ENCODE measurements at regions not wholly inside any gene's neighbourhood (a gene's known extent, or its start where the extent isn't known, plus 50 kb on each side); places are given as distances from the start of the nearest gene placed in this dataset.

DNA sequence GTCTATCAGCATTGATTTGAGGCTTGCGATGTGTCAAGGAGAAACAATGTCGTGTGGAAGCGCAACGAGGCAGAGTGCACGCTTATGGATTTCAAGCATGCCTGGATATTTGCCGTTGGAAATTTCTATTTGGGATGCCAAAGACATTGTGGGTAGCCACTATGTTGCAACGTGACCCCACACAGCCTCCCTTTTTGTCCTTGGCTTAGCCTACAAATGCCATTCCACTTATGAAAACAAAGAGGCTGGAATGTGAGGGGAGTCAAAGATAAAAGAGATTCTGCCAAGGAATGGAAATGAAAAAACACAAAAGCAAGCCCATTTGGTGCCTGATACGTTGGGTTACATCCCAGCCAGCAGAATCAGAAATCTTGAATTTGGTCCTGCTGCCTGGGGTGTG, 721.2 kb downstream of the GALR1 start:
- TF ChIP-seq, protein P1, sequence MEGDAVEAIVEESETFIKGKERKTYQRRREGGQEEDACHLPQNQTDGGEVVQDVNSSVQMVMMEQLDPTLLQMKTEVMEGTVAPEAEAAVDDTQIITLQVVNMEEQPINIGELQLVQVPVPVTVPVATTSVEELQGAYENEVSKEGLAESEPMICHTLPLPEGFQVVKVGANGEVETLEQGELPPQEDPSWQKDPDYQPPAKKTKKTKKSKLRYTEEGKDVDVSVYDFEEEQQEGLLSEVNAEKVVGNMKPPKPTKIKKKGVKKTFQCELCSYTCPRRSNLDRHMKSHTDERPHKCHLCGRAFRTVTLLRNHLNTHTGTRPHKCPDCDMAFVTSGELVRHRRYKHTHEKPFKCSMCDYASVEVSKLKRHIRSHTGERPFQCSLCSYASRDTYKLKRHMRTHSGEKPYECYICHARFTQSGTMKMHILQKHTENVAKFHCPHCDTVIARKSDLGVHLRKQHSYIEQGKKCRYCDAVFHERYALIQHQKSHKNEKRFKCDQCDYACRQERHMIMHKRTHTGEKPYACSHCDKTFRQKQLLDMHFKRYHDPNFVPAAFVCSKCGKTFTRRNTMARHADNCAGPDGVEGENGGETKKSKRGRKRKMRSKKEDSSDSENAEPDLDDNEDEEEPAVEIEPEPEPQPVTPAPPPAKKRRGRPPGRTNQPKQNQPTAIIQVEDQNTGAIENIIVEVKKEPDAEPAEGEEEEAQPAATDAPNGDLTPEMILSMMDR (IDR thresholded peaks at IDR 0.05; ENCODE audit: borderline replicate concordance, extremely low read depth, low read length, poor library complexity, severe bottlenecking), result no peak
- TF ChIP-seq EZH2 (IDR thresholded peaks at IDR 0.05; ENCODE audit: borderline replicate concordance, low read depth, low read length, severe bottlenecking), result no peak

All from DND-41 (cell line).